IMR-90 (cell line): ENCODE measurements at regions not wholly inside any gene's neighbourhood (a gene's known extent, or its start where the extent isn't known, plus 50 kb on each side); places are given as distances from the start of the nearest gene placed in this dataset.

Experiments
- ATAC-seq: fragments of 200-7000 bp; cut with Tn5 transposase; 2 replicates; pipeline ENCODE4 v1.9.1; 2020; ENCODE audit warnings: low read depth, mild to moderate bottlenecking, moderate library complexity
- BruUV-seq: library from RNA; stranded (reverse); fragments of 400-500 nt; replicated peaks from 2 replicates; lab custom pipeline; 2021; lab: Mats Ljungman, UMichigan
- CTCF ChIA-PET: fragments of 300-600 bp; formaldehyde crosslinking; extraction: SDS; loops from one replicate; lab custom pipeline; 2021; ENCODE audit warnings: antibody characterized with exemption; lab: Yijun Ruan, JAX
- POLR2A ChIA-PET: fragments of 300-600 bp; sonication (Branson Sonifier 250); formaldehyde crosslinking; loops from one replicate; lab custom pipeline; 2022; ENCODE audit warnings: antibody characterized with exemption; ENCODE audit not compliant: unreplicated experiment; lab: Charles Lee
- DNase-seq: peaks from one replicate; pipeline ENCODE4 v3.0.0; 2013
- H2AFZ ChIP-seq: replicated peaks from 2 replicates; pipeline ENCODE3; 2013; ENCODE audit warnings: low read length, mild to moderate bottlenecking; ENCODE audit not compliant: poor library complexity
- H2AK5ac ChIP-seq: 2 replicates; pipeline ENCODE4 v1.6.1; 2013; ENCODE audit warnings: low read depth, low read length, inconsistent platforms
- H2AK9ac ChIP-seq: replicated peaks from 2 replicates; pipeline ENCODE3; 2013; ENCODE audit warnings: mild to moderate bottlenecking, low read depth, low read length, moderate library complexity; ENCODE audit not compliant: poor library complexity
- H2BK120ac ChIP-seq: 2 replicates; pipeline ENCODE4 v1.6.1; 2013; ENCODE audit warnings: low read depth, low read length, inconsistent platforms
- H2BK15ac ChIP-seq: 3 replicates; pipeline ENCODE4 v1.6.1; 2013; ENCODE audit warnings: low read depth, low read length, inconsistent platforms
- H2BK20ac ChIP-seq: 2 replicates; pipeline ENCODE4 v1.6.1; 2013; ENCODE audit warnings: low read depth, mild to moderate bottlenecking, inconsistent platforms, low read length, moderate library complexity
- H2BK5ac ChIP-seq: 2 replicates; pipeline ENCODE4 v1.6.1; 2013; ENCODE audit warnings: mild to moderate bottlenecking, low read depth, low read length, inconsistent platforms; ENCODE audit not compliant: poor library complexity, severe bottlenecking
- H3K14ac ChIP-seq: replicated peaks from 2 replicates; pipeline ENCODE4 v1.6.1; 2013; ENCODE audit warnings: low read depth, low read length, inconsistent platforms
- H3K18ac ChIP-seq: 2 replicates; pipeline ENCODE4 v1.6.1; 2013; ENCODE audit warnings: low read depth, low read length, control low read depth
- H3K23ac ChIP-seq: 2 replicates; pipeline ENCODE4 v1.6.1; 2013; ENCODE audit warnings: low read depth, low read length, inconsistent platforms
- H3K27ac ChIP-seq: 2 replicates; pipeline ENCODE4 v1.5.1; 2013; ENCODE audit warnings: mild to moderate bottlenecking, control low read depth, low read length; ENCODE audit not compliant: insufficient read depth
- H3K27me3 ChIP-seq: 2 replicates; pipeline ENCODE4 v1.6.1; 2013; ENCODE audit warnings: low read length; ENCODE audit not compliant: control insufficient read depth, insufficient read depth
- H3K36me3 ChIP-seq: 2 replicates; pipeline ENCODE4 v1.6.1; 2013; ENCODE audit warnings: low read length, mixed read lengths; ENCODE audit not compliant: control insufficient read depth, insufficient read depth
- H3K4ac ChIP-seq: 2 replicates; pipeline ENCODE4 v1.6.1; 2013; ENCODE audit warnings: low read depth, low read length, inconsistent platforms
- H3K4me1 ChIP-seq: 2 replicates; pipeline ENCODE4 v1.6.1; 2013; ENCODE audit warnings: low read length, mixed read lengths; ENCODE audit not compliant: control insufficient read depth, insufficient read depth
- H3K4me2 ChIP-seq: 2 replicates; pipeline ENCODE4 v1.6.1; 2013; ENCODE audit warnings: low read depth, mild to moderate bottlenecking, control low read depth, low read length, moderate library complexity
- H3K4me3 ChIP-seq: 2 replicates; pipeline ENCODE4 v1.5.1; 2013; ENCODE audit warnings: low read depth, mild to moderate bottlenecking, control low read depth, low read length, moderate library complexity; ENCODE audit not compliant: insufficient read depth
- H3K56ac ChIP-seq: 2 replicates; pipeline ENCODE4 v1.6.1; 2013; ENCODE audit warnings: low read length, inconsistent platforms; ENCODE audit not compliant: insufficient read depth; ENCODE audit errors: extremely low read depth
- H3K79me1 ChIP-seq, 2 experiments: 2 replicates each; pipeline ENCODE4 v1.6.1; 2013; ENCODE audit warnings: low read length in 2 of 2, inconsistent platforms in 1 of 2, low read depth in 1 of 2
- H3K9ac ChIP-seq: 2 replicates; pipeline ENCODE4 v1.6.1; 2013; ENCODE audit warnings: low read depth, low read length, control low read depth
- H3K9me1 ChIP-seq: 2 replicates; pipeline ENCODE4 v1.6.1; 2013; ENCODE audit warnings: low read length, inconsistent platforms; ENCODE audit not compliant: insufficient read depth
- H3K9me3 ChIP-seq: 2 replicates; pipeline ENCODE4 v1.6.1; 2013; ENCODE audit warnings: low read length; ENCODE audit not compliant: control insufficient read depth, insufficient read depth
- H4K20me1 ChIP-seq: 2 replicates; pipeline ENCODE4 v1.6.1; 2013; ENCODE audit warnings: low read length, inconsistent platforms; ENCODE audit not compliant: insufficient read depth
- H4K5ac ChIP-seq: 2 replicates; pipeline ENCODE4 v1.6.1; 2013; ENCODE audit warnings: mild to moderate bottlenecking, low read depth, low read length, control low read depth
- H4K8ac ChIP-seq, 2 experiments: 2 replicates each; pipeline ENCODE4 v1.6.1; 2013; ENCODE audit warnings: low read depth in 2 of 2, low read length in 2 of 2, control low read depth in 1 of 2, inconsistent platforms in 1 of 2
- H4K91ac ChIP-seq: 2 replicates; pipeline ENCODE4 v1.6.1; 2013; ENCODE audit warnings: low read depth, low read length, inconsistent platforms; ENCODE audit not compliant: insufficient read depth
- BHLHE40 ChIP-seq: fragments of 150-350 bp; IDR thresholded peaks from 2 replicates; pipeline ENCODE4 v1.6.1; 2016; ENCODE audit warnings: mild to moderate bottlenecking, low read depth, low read length
- CEBPB ChIP-seq: IDR thresholded peaks from 2 replicates; pipeline ENCODE4 v1.6.1; 2012; ENCODE audit warnings: low read depth, low read length, improper control_type of control experiment
- ELK1 ChIP-seq: fragments of 150-350 bp; IDR thresholded peaks from 2 replicates; pipeline ENCODE4 v1.6.1; 2016; ENCODE audit warnings: low read depth, mild to moderate bottlenecking, low read length, moderate library complexity, borderline replicate concordance
- FOS ChIP-seq: fragments of 150-350 bp; IDR thresholded peaks from 2 replicates; pipeline ENCODE4 v1.6.1; 2016; ENCODE audit warnings: low read depth, low read length
- MAFK ChIP-seq: IDR thresholded peaks from 2 replicates; pipeline ENCODE4 v1.6.1; 2012; ENCODE audit warnings: low read depth, low read length, improper control_type of control experiment
- MXI1 ChIP-seq: IDR thresholded peaks from 2 replicates; pipeline ENCODE4 v1.6.1; 2012; ENCODE audit warnings: low read depth, mild to moderate bottlenecking, low read length, moderate library complexity, borderline replicate concordance
- NFE2L2 ChIP-seq: fragments of 150-350 bp; IDR thresholded peaks from 2 replicates; pipeline ENCODE4 v1.6.1; 2016; ENCODE audit warnings: low read depth, mild to moderate bottlenecking, low read length
- POLR2A ChIP-seq: IDR thresholded peaks from 2 replicates; pipeline ENCODE4 v1.6.1; 2012; ENCODE audit warnings: mild to moderate bottlenecking, low read depth, low read length
- RAD21 ChIP-seq: IDR thresholded peaks from 2 replicates; pipeline ENCODE4 v1.6.1; 2012; ENCODE audit warnings: low read length, improper control_type of control experiment
- RCOR1 ChIP-seq: IDR thresholded peaks from 2 replicates; pipeline ENCODE4 v1.6.1; 2012; ENCODE audit warnings: mild to moderate bottlenecking, low read length, improper control_type of control experiment; ENCODE audit not compliant: insufficient replicate concordance
- RFX5 ChIP-seq: IDR thresholded peaks from 2 replicates; pipeline ENCODE4 v1.8.0; 2012; ENCODE audit warnings: low read depth, mild to moderate bottlenecking, low read length, moderate library complexity
- WGBS, 2 experiments: methylation state at CpG; one replicate each; pipeline versions ENCODE4 v1.1.5 to v1.1.7; 2013; ENCODE audit warnings: missing lambda C conversion rate in 2 of 2; ENCODE audit not compliant: insufficient read length in 1 of 2; ENCODE audit errors: extremely low coverage in 2 of 2; 5-methylcytosine and 5-hydroxymethylcytosine counted together
- dilution Hi-C: fragments of 300-500 bp; cut with HindIII; formaldehyde crosslinking; loops from one replicate; pipeline ENCODE4 v1.14.3; 2018; ENCODE audit warnings: low sequenced_read_pairs; ENCODE audit not compliant: unreplicated experiment
- in situ Hi-C: fragments of 300-500 bp; cut with MboI; formaldehyde crosslinking; loops from 3 replicates; pipeline ENCODE4 v1.14.3; 2019; ENCODE audit warnings: low sequenced_read_pairs, inconsistent platforms, mixed read lengths
- intact Hi-C: fragments of 100-400 bp; cut with micrococcal nuclease; formaldehyde crosslinking; loops from 2 replicates; pipeline ENCODE4 v1.10.0; 2022

GRCh38 chr4:59759082-59759825, 1440.9 kb upstream of the ADGRL3 start:
- Histone ChIP-seq H4K20me1 (no peaks in the 10 kb centered on the region), H3K23ac (no peak overlapping the region), H2BK5ac (no peak overlapping the region), H2AFZ (no peak overlapping the region), H3K4me3 (no peak overlapping the region), H3K27me3 (no peaks in the 10 kb centered on the region), H3K27ac (no peak overlapping the region), H2BK20ac (no peak overlapping the region), H2BK120ac (no peak overlapping the region), H4K91ac (no peak overlapping the region), H4K8ac (no peak overlapping the region), H3K9me3 (peaks cover 2% of the 10 kb centered on the region), H2AK9ac (no peak overlapping the region), H4K5ac (no peak overlapping the region), H3K4me1 (no peaks in the 10 kb centered on the region), H2BK15ac (no peak overlapping the region), H3K4ac (no peak overlapping the region), H3K9ac (no peak overlapping the region), H3K9me1 (no peaks in the 10 kb centered on the region), H3K36me3 (no peaks in the 10 kb centered on the region), H3K18ac (no peak overlapping the region), H3K14ac (no peak overlapping the region), H3K4me2 (no peak overlapping the region), H3K79me1 (no peaks in the 10 kb centered on the region), H3K56ac (no peak overlapping the region), H2AK5ac (no peak overlapping the region)
- ATAC-seq: no peak
- POLR2A ChIA-PET: no interaction called here
- CTCF ChIA-PET: no interaction called here
- intact Hi-C loops (no loop called here), in situ Hi-C loops (no loop called here), dilution Hi-C loops (no loop called here)
- WGBS, 2 experiments: 83% methylated on average over 1 of the region's 9 CpGs; no CpG with 5 or more reads in 1 of the 2 experiments
- TF ChIP-seq RAD21 (no peak), RFX5 (no peak), CEBPB (no peak), FOS (no peak), ELK1 (no peak), BHLHE40 (no peak), MXI1 (no peak), MAFK (no peak), RCOR1 (no peak), NFE2L2 (no peak), POLR2A (no peak)
- DNase-seq: no peak
- BruUV-seq: no TSS peak
